H7 (cell line): ENCODE measurements at regions not wholly inside any gene's neighbourhood (a gene's known extent, or its start where the extent isn't known, plus 50 kb on each side); places are given as distances from the start of the nearest gene placed in this dataset.
"Not testable (repeated sequence)": the region's sequence is repeated elsewhere in the genome, so short reads cannot be mapped to it uniquely, and the experiment has no call there.

Experiments
- DNase-seq: peaks from one replicate; pipeline ENCODE4 v3.0.0; 2012
- H3K27me3 ChIP-seq: 2 replicates; pipeline ENCODE4 v1.6.0; 2011; ENCODE audit warnings: mild to moderate bottlenecking, low read length; ENCODE audit not compliant: control insufficient read depth, insufficient read depth
- H3K36me3 ChIP-seq: replicated peaks from 2 replicates; pipeline ENCODE4 v1.5.1; 2011; ENCODE audit warnings: low read length; ENCODE audit not compliant: control insufficient read depth, insufficient read depth
- H3K4me3 ChIP-seq: 2 replicates; pipeline ENCODE4 v1.5.1; 2011; ENCODE audit warnings: low read depth, mild to moderate bottlenecking, control low read depth, low read length, moderate library complexity; ENCODE audit not compliant: insufficient read depth

DNA sequence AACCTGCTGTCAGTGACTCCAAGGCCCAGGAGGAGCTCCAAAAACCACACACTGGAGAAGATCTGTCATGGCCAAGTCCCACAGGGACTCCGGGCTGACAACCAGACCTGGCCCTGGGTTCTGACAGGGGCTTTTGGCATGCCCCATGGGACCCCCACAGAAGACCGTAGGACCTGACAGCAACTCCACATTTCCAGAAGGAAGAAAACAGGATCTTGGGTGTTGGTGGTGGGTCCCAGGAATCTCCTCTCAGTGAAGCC is 275.9 kb upstream of the HS6ST1 start:
- no peak for DNase-seq
- no peak overlapping the region for H3K4me3 ChIP-seq
- no peaks in the 10 kb centered on the region for H3K36me3 ChIP-seq
- H3K27me3 ChIP-seq = no peaks in the 10 kb centered on the region

DNA sequence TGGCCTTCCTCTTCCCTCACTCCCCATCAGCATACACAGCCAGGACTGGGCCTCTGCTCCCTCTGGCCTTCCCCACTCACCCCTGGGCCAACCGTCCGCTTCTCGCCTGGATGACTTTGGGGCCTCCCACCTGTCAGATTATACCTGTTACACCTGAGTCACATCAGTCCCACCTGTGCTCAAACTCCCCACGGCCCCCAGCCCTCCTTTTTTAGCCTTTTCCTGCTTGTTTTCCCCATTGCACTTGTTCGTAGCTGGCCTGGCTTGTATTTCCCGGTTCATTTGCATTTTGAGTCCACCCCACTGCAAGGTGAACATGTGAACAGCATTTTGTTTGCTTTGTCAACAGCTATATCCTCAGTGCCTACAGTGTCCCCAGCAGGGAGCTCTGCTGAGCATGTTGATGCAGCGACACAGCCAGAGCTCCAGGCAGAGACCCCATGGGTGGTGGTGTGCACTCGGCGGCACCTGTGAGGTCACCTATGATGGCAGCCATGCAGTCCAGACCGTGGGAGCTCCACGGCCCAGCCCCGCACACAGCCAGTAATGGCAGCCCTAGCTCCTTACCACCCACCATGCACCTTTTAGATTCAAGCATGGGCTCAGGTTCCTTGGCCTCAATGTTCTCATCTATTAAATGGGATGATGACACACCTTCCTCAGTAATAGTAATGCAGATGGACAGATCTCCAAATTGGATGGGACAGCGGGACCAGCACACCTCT is 276.4 kb upstream of the HS6ST1 start:
- no peaks in the 10 kb centered on the region for H3K27me3 ChIP-seq
- DNase-seq = peak; percentile 28
- H3K4me3 ChIP-seq = no peak overlapping the region
- H3K36me3 ChIP-seq = no peaks in the 10 kb centered on the region

DNA sequence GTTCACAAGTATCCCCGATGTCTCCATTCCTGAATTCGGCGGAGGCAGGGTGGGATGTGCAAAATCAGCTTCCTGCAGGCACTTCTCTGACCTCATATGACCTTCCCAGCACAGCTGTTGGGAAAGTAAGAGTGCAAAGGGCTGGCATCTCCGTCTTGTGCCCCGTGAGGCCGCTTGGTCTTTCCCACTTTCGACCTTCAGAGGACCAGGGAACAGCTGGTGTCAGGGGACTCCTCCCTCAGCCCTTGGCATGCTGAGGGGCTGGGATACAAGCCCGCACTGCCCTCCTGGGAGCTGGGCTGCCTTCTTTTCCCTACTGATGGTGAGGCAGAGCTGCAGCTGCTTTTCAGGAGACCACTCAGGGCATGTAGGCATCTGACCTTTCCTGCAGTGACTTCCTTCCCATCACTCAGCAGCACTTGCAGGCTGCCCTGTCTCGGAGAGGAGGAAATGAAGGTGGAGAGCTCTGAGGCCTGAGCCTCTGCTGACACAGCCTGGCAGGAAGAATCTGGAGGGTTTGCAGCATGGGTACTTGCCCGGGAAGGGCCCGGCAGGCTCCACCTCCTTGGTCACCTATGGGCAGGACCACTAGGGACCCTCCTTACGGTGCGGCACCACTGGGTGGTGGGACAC is 277.2 kb upstream of the HS6ST1 start:
- DNase-seq = peak; percentile 22
- no peaks in the 10 kb centered on the region for H3K27me3 ChIP-seq

DNA sequence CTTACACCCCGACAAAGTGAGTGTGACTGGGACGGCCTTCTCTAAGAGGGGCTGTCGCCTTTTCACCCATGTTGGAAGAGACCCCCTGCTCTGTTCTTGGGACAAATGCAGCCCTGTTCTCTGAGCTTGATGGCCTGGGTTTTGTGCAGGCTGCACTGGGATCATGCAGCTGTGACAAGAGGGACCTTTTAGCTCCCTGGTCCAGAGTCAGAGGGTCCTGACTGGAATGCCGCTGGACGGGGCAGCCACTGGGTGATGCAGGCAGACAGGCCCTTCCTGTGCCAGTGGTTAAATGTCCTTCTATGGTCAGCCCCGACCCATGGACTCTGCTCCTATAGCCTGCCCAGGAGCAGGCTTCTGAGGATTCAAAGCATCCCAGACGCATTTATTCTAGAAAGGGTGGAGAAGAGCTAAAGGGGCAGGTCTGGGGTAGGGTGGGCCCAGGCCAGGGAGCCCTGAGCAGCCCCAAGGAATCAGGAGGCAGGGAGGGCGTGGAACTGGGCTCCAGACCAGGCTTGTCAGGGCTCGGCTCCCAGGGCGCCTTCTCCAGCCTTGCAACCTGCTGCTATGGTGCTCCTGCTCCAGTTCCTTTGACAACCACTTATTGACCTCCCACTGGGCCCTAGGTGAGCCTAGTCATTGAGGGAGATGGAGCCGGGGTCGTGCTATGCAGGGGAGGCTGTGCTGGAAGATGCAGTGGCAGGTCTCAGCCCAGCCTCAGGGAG is 277.9 kb upstream of the HS6ST1 start:
- H3K36me3 ChIP-seq = no peaks in the 10 kb centered on the region
- no peak overlapping the region for H3K4me3 ChIP-seq
- no peaks in the 10 kb centered on the region for H3K27me3 ChIP-seq
- DNase-seq = peak; percentile 35

More for the DNA sequence above, 277.2 kb upstream of the HS6ST1 start:
- Histone ChIP-seq H3K4me3 (no peak overlapping the region), H3K36me3 (no peaks in the 10 kb centered on the region)

DNA sequence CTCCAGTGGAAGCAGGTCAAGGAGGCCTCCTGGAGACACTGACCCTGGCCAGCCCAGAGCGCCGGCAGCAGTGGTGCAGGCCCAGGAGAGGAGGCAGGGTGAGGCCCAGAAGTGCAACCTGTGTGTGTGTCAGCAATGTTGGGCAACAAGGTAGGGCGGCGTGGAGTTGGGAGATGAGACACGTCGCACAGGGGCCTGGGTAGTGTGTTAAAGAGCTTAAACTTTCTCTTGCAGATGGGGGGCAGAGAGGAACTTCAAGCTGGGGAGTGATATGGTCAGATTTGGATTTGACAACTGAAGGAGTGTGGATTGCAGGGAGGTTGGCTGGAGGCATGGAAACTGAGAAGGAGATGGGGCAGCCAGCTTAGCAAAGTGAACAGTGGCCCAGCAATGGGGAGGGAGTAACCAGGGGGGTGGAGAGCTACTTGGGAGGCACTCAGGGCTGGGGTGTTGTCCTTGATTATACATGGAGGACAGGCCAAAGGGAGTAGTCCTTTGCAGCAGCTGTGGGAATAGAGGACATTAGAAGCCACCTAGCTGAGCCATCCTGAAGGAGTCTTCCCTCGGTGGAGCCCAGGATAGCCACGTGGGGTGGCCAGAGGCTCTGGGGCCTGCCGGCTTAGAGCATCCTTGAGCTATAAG is 278.6 kb upstream of the HS6ST1 start:
- no peak for DNase-seq
- Histone ChIP-seq H3K36me3 (no peaks in the 10 kb centered on the region), H3K27me3 (no peaks in the 10 kb centered on the region), H3K4me3 (no peak overlapping the region)

DNA sequence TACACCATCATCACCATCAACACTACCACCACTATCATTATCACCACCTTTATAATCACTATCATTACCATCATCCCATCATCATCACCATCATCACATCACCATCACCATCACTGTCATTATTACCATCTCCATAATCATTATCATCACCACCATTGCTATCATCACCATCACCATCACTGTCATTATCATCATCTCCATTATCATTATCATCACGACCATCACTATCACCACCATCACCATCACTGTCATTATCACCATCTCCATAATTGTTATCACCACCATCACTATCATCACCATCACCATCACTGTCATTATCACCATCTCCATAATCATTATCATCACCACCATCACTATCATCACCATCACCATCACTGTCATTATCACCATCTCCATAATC is 279.6 kb upstream of the HS6ST1 start:
- H3K27me3 ChIP-seq = not testable (repeated sequence)

DNA sequence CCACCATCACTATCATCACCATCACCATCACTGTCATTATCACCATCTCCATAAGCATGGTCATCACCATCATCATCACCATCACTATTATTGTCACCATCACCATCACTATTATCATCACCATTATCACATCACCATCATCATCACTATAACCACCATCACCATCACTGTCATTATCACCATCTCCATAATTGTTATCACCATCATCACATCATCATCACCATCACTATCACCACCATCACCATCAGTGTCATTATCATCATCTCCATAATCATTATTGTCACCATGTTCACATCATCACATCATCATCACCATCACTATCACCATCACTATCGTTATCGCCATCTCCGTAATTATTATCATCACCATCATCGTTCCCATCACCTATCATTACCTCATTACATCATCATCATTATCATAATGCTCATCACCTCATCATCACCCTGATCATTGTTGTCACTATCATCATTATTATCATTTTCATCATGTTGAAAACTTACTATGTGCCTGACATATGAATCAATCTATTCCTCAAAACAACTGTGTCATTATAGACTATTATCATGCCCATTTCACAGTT is 280.3 kb upstream of the HS6ST1 start:
- no peaks in the 10 kb centered on the region for H3K36me3 ChIP-seq
- DNase-seq = no peak
- H3K27me3 ChIP-seq = no peaks in the 10 kb centered on the region
- no peak overlapping the region for H3K4me3 ChIP-seq

More for the DNA sequence above, 279.6 kb upstream of the HS6ST1 start:
- H3K4me3 ChIP-seq, H3K36me3 ChIP-seq, DNase-seq: not testable (repeated sequence)

DNA sequence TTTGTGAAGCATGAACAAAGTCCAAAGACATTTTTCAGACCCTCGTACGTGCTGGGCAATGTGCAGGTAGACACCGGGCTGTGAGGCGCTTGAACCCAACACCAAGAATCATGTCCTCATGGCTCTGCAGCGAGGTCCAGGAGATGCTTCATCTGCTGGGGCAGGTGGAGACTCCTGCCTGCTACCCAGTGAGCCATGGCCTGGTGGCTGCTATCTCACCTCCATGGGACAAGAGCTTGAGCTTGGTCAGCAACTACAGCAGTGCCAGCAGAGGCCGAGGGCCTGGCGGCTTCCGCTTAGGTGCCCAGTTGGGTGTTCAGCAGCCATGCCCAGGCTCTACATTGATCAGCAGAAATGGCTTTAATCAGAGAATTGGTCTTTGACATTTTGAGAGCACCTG is 281.0 kb upstream of the HS6ST1 start:
- DNase-seq = no peak
- H3K4me3 ChIP-seq = no peak overlapping the region
- H3K27me3 ChIP-seq = no peaks in the 10 kb centered on the region
- H3K36me3 ChIP-seq = no peaks in the 10 kb centered on the region

DNA sequence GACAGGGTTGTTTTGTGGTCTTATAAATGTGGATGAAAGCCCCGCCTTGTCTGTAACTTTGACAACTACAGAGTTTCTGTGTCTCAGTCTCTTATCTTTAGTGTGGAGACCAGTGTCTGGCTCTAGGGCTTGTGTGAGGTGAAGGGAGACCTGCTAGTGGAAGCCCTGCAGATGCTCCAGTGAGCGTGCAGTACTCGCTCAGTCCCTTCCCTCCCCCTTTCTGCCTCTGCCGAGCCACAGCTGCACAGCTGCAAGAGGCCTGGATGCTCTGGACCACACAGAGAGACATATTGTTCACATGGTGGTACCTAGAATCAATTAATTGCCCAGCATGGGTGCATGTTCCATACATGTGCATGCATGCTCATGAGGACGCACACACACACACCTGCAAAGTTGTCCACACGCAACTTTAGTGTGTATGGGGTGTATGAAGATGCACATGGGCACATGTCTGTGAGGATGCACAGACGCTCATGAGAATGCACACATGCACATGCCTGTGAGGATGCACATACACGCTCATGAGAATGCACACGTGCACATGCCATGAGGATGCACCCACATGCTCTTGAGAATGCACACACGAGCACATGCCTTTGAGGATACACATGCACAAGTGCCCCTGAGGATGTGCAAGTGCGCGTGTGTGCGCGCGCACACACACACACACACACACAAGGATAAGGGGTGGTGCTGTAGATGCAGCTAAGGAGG is 282.1 kb upstream of the HS6ST1 start:
- H3K4me3 ChIP-seq = no peak overlapping the region
- no peaks in the 10 kb centered on the region for H3K27me3 ChIP-seq
- H3K36me3 ChIP-seq = no peaks in the 10 kb centered on the region
- DNase-seq = no peak

DNA sequence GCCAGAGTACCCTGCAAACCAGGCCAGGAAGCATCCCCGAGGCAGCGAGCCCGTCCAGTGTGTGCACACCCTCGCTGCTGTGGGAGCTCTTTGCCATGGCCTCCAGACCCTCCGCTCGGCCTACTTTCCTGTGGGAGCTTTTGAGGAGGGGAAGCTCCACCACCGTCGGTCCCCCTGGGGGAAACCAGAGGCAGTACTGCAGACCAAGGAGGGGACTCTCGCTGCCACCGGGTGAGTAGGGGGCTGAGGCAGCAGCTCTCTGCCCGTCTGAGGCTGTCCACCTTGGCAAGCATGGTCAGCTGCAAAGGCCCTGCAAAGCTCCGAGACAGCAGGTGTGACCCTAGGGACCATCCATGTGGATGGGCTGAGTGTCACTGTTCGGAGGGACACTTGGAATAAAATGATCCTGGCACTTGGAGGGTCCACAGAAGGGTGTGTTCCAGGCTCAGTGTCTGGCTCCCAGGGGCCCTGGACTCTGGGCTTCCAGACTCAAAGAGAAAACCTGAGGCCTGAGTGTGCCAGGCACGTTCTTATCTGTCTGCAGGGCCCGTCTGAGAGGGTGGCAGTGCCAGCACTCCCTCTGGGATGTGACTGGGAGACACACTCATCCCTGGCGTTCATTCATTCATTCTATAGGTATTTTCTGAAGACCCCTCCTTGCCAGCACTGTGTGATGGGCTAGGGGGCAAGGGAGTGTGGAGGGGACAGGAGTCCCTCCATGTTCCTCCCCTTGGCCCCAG is 282.8 kb upstream of the HS6ST1 start:
- peak; percentile 71 for DNase-seq
- Histone ChIP-seq H3K4me3 (no peak overlapping the region), H3K36me3 (no peaks in the 10 kb centered on the region), H3K27me3 (no peaks in the 10 kb centered on the region)

DNA sequence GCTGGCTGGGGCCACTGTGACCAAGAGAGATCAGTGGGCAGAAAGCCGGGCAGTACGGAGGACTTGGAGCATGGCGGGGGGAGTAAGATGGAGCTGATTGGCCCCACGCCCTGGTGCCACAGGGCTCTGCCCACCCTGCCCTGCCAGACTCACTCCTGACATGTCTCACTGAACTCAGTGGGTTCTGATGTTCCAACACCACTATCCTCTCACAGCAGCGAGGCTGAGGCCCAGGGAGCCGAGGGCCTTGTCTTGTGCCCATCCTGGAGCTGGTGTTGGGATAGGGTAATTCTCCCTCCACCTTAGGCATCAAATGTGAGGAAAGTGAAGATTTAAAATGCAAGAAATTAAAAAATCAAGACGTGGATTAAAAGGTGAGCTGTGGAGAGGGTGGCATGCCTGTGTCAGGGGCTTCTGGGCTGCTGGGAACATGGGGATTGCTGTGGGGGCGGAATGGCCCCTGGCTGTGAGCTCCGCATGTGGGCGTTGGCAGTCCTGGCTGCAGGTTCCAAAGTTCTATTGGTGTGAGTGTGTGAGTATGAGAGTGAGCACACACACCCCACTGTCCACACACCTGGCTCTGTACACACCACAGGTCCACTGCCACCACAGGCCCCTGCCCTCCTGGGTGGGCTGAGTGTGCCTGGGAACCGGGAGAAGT is 283.5 kb upstream of the HS6ST1 start:
- no peak for DNase-seq
- Histone ChIP-seq H3K4me3 (no peak overlapping the region), H3K27me3 (no peaks in the 10 kb centered on the region), H3K36me3 (no peaks in the 10 kb centered on the region)

DNA sequence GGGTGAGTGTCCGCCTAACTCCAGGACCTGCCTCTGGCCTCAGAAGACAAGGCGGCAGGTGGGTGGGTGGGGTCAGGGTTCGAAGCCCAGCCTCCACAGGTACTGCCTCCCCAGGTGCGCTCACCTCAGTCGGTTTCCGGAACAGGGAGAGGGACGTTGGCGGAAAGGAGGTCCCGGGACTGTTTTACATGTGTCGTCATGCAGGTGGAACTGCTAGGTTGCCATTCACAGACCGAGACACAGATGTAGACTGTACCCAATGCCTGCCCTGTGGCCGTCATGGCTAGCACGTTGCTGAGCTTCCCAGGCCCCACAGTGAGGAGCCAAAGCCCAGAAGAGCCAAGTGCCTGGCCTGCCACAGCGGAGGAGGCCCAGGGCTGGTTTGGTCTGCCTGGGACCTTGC is 284.0 kb upstream of the HS6ST1 start:
- no peak overlapping the region for H3K4me3 ChIP-seq
- no peak for DNase-seq
- H3K36me3 ChIP-seq = no peaks in the 10 kb centered on the region
- no peaks in the 10 kb centered on the region for H3K27me3 ChIP-seq

DNA sequence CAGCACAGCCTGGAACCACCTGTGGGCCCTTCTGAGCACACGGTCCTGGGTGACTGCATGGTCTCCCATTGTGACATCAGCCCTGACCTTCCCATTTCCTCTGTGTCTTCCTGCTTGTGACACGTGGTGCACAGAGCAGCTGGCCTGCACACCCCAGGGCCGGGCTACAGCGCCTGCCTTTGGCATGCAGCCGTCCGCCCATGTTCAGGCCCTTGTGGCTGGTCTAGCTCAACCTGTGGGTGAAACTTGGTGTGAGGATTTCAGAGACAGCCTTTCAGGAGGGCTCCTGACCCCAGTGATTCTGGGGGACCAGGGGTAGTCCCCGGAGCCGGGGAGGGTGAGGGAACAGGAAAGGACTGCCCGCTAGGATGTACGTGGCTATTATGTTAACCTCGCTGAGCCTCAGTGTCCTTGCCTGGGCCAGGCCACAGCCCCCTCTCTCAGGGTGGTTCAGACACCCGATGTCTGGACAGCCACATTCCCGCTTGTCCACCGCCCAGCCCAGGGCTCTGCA is 284.8 kb upstream of the HS6ST1 start:
- no peak overlapping the region for H3K4me3 ChIP-seq

More for the DNA sequence above, 284.8 kb upstream of the HS6ST1 start:
- DNase-seq = no peak
- Histone ChIP-seq H3K36me3 (no peaks in the 10 kb centered on the region), H3K27me3 (no peaks in the 10 kb centered on the region)
